Spleen (tissue), 11 donors: ENCODE measurements at regions not wholly inside any gene's neighbourhood (a gene's known extent, or its start where the extent isn't known, plus 50 kb on each side); places are given as distances from the start of the nearest gene placed in this dataset.

Experiments
- DNase-seq: peaks from one replicate; pipeline ENCODE4 v3.0.0-alpha.2; 2020
- H3K27ac ChIP-seq, 8 donors: fragments of 200-600 bp; sonication (generic) in 7 of 8; 1 replicate in 4 of 8; 2 replicates in 4 of 8; pipeline versions ENCODE4 v1.5.0 to v1.8.0; 2016 to 2021; ENCODE audit warnings: inconsistent platforms in 4 of 8, mild to moderate bottlenecking in 4 of 8, moderate library complexity in 1 of 8
- H3K27me3 ChIP-seq, 7 donors: fragments of 200-600 bp; sonication (generic) in 6 of 7; replicated peaks in 1 of 7; 1 replicate in 4 of 7; 2 replicates in 3 of 7; pipeline versions ENCODE4 v1.5.0 to v1.8.0; 2016 to 2021; ENCODE audit warnings: inconsistent platforms in 3 of 7, mild to moderate bottlenecking in 1 of 7
- H3K36me3 ChIP-seq, 6 donors: fragments of 200-600 bp; sonication (generic) in 5 of 6; 1 replicate in 4 of 6; 2 replicates in 2 of 6; pipeline versions ENCODE4 v1.5.0 to v1.8.0; 2016 to 2021; ENCODE audit warnings: inconsistent platforms in 2 of 6
- H3K4me1 ChIP-seq, 6 donors: fragments of 200-600 bp; sonication (generic) in 5 of 6; 1 replicate in 3 of 6; 2 replicates in 3 of 6; pipeline versions ENCODE4 v1.5.0 to v1.8.0; 2016 to 2021; ENCODE audit warnings: inconsistent platforms in 3 of 6
- H3K4me3 ChIP-seq, 8 donors: fragments of 200-600 bp; sonication (generic) in 7 of 8; 1 replicate in 4 of 8; 2 replicates in 4 of 8; pipeline versions ENCODE4 v1.5.0 to v1.8.0; 2016 to 2021; ENCODE audit warnings: inconsistent platforms in 4 of 8, mild to moderate bottlenecking in 4 of 8, moderate library complexity in 2 of 8
- H3K9me3 ChIP-seq, 8 donors: fragments of 200-600 bp; sonication (generic) in 7 of 8; 1 replicate in 4 of 8; 2 replicates in 4 of 8; pipeline versions ENCODE4 v1.5.0 to v1.8.0; 2016 to 2021; ENCODE audit warnings: inconsistent platforms in 4 of 8
- POLR2A ChIP-seq, 3 donors: fragments of 450-650 bp; IDR thresholded peaks; one replicate each; pipeline ENCODE4 v1.5.1; 2017; ENCODE audit warnings: antibody characterized with exemption in 3 of 3, mild to moderate bottlenecking in 1 of 3
- POLR2AphosphoS5 ChIP-seq, 3 donors: sonication (generic); formaldehyde crosslinking; IDR thresholded peaks; one replicate each; pipeline ENCODE4 v1.5.1; 2017; ENCODE audit warnings: antibody characterized with exemption in 3 of 3
- WGBS, 5 donors: extraction: QIAGEN DNeasy Blood & Tissue Kit in 3 of 5; methylation state at CpG; one replicate each; pipeline versions ENCODE4 v1.1.5 to v1.1.7; 2013 to 2018; 5-methylcytosine and 5-hydroxymethylcytosine counted together
- intact Hi-C: fragments of 100-400 bp; cut with DNase I; formaldehyde crosslinking; loops from one replicate; pipeline ENCODE4 v1.15.0; 2023; ENCODE audit warnings: low total_unique reads
- TF ChIP-seq, protein P1 (sequence below), 11 experiments: fragments of 200-600 bp in 7 of 11; fragments of 450-650 bp in 4 of 11; sonication (generic) in 4 of 11; IDR thresholded peaks in 8 of 11; conservative IDR thresholded peaks in 3 of 11; 1 replicate in 7 of 11; 2 replicates in 4 of 11; pipeline versions ENCODE4 v1.4.0 to v1.8.0; 2016 to 2021; ENCODE audit warnings: antibody characterized with exemption in 11 of 11, inconsistent platforms in 4 of 11, mild to moderate bottlenecking in 1 of 11
- donor health status: healthy with polysubstance abuse.
- donor health status: DM: no; HTN: no; CAD: no; lungs with moderate emphysema.
- donor health status: DM: no; HTN: no; CAD: no.
- donor health status: Bipolar disorder and iron deficiency.
- donor health status: healthy.
- donor health status: DM: no; HTN: no; CAD: no.
- donor health status: DM: yes; HTN: yes; CAD: no.

DNA sequence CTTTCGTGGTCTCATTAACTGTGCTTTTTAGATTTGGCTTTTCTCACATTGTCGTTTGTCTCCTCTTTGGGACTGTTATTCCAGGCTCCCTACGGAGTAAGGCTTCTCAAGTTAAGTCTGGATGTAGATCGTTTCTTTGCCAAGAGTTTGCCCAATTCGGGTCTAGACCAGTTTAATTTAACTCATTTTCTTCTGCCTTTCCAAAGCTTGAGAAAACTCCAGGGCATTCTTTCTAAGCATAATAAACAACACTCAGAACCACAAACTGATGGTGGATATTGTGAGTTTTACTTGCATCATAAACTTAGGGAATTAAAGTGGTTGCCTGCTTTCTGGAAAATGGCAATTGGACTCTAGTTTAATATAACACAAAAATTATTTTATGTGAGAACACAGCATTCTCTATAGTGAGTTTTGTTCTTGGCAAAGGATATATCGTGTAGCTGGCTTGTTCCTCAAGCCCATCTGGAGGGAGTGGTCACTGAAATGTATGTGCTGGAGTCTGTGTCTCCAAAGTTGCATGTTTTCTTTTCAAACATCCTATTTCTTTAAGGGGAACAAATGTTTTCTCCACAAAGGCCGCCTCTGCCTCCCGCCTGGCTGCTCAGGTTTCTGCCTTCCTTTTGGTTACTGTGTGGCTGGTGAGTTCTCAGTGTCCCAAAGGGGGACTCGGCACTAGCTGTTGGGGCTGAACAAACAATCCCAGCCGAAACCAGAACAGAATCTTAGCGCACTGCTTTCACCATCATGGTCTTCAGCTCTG, 211.3 kb upstream of the FBN2 start:
- H3K9me3 ChIP-seq = no peaks in the 10 kb centered on the region
- WGBS, 5 donors = 59 to 78% (median 68%) methylated on average over 11 of the region's 11 CpGs
- no peaks in the 10 kb centered on the region for H3K36me3 ChIP-seq
- no peak overlapping the region for H3K27ac ChIP-seq
- no peaks in the 10 kb centered on the region for H3K4me1 ChIP-seq
- no peak for DNase-seq
- TF ChIP-seq POLR2AphosphoS5 (IDR thresholded peaks at IDR 0.05) = no peak
- TF ChIP-seq POLR2A (IDR thresholded peaks at IDR 0.05) = no peak
- TF ChIP-seq, protein P1, sequence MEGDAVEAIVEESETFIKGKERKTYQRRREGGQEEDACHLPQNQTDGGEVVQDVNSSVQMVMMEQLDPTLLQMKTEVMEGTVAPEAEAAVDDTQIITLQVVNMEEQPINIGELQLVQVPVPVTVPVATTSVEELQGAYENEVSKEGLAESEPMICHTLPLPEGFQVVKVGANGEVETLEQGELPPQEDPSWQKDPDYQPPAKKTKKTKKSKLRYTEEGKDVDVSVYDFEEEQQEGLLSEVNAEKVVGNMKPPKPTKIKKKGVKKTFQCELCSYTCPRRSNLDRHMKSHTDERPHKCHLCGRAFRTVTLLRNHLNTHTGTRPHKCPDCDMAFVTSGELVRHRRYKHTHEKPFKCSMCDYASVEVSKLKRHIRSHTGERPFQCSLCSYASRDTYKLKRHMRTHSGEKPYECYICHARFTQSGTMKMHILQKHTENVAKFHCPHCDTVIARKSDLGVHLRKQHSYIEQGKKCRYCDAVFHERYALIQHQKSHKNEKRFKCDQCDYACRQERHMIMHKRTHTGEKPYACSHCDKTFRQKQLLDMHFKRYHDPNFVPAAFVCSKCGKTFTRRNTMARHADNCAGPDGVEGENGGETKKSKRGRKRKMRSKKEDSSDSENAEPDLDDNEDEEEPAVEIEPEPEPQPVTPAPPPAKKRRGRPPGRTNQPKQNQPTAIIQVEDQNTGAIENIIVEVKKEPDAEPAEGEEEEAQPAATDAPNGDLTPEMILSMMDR (IDR thresholded peaks at IDR 0.05 in 8 of 11, conservative IDR thresholded peaks at IDR 0.05 in 3 of 11) = no peak
- no peak overlapping the region for H3K4me3 ChIP-seq
- H3K27me3 ChIP-seq = no peaks in the 10 kb centered on the region
- intact Hi-C loops = no loop called here

DNA sequence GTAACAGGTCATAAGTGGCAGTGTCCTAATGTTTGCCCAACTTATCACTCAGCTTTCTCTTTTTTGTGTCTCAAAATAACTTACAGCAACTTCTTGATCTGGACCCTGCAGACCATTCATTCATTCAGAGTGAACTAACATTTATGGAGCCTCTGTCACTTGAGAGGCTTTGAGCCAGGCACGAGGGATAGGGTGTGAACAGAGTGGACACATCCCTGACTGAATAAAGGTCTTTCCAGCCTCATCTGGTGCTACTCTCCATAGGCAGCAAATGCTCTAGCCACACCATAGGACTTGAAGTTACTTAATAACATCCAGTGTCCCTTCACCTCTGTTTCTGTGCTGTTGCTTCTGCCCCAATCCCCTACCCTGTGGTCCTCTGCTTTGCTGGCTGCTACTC, 212.1 kb upstream of the FBN2 start:
- intact Hi-C loops = no loop called here
- TF ChIP-seq, protein P1 (IDR thresholded peaks at IDR 0.05 in 8 of 11, conservative IDR thresholded peaks at IDR 0.05 in 3 of 11) = no peak
- no peak for TF ChIP-seq POLR2A (IDR thresholded peaks at IDR 0.05)
- TF ChIP-seq POLR2AphosphoS5 (IDR thresholded peaks at IDR 0.05) = no peak

DNA sequence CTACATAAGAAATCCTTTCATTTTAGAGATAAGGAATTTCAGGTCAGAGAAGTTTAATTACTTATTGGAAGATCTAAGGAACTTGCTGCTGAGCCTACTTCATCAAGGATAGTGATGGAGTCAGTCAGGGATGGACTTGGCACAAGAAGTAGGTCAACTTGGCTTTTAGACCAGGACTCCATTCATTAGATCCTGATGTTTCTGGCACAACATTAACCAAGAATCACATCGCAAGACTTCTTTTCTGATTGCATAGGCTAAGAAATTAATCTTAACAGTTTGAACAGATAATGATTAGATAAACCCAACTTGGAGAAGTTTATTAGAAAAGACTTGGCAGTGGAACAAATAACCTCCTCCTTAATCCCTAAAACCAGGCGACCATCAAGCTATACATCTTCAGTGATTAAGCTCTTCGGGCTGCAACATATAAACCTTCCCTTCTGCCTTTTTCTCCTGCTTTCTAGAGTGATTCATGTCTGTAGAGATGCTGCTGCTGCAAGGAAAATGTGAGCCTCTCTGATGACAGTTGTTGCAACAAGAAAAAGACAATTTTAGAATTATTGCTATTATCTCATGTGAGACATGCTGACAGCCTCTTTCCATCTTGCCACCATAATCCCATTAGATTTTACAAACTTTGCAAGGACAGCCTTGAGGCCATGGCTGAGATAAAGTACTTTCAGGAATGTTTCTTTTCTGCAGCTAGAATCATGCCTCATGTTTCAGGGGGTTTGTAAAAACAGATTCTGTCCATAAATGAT, 207.9 kb upstream of the SLC27A6 start:
- DNase-seq = no peak
- H3K36me3 ChIP-seq = no peaks in the 10 kb centered on the region
- intact Hi-C loops = no loop called here
- peaks cover 0 to 7% (median 0%) of the 10 kb centered on the region in 8 donors for H3K9me3 ChIP-seq
- no peak overlapping the region for H3K4me3 ChIP-seq
- no peaks in the 10 kb centered on the region for H3K27me3 ChIP-seq
- TF ChIP-seq, protein P1 (IDR thresholded peaks at IDR 0.05 in 8 of 11, conservative IDR thresholded peaks at IDR 0.05 in 3 of 11) = no peak
- no peak for TF ChIP-seq POLR2AphosphoS5 (IDR thresholded peaks at IDR 0.05)
- H3K27ac ChIP-seq = no peak overlapping the region
- 72 to 87% (median 75%) methylated on average over 3 of the region's 3 CpGs for WGBS, 5 donors
- H3K4me1 ChIP-seq = no peaks in the 10 kb centered on the region

More for the DNA sequence above, 212.1 kb upstream of the FBN2 start:
- no peaks in the 10 kb centered on the region for H3K9me3 ChIP-seq
- no peak overlapping the region for H3K27ac ChIP-seq
- no peak overlapping the region for H3K4me3 ChIP-seq
- WGBS, 5 donors = 55 to 83% (median 76%) methylated on average over 1 of the region's 1 CpG
- no peak for DNase-seq
- no peaks in the 10 kb centered on the region for H3K36me3 ChIP-seq
- no peaks in the 10 kb centered on the region for H3K4me1 ChIP-seq
- no peaks in the 10 kb centered on the region for H3K27me3 ChIP-seq

DNA sequence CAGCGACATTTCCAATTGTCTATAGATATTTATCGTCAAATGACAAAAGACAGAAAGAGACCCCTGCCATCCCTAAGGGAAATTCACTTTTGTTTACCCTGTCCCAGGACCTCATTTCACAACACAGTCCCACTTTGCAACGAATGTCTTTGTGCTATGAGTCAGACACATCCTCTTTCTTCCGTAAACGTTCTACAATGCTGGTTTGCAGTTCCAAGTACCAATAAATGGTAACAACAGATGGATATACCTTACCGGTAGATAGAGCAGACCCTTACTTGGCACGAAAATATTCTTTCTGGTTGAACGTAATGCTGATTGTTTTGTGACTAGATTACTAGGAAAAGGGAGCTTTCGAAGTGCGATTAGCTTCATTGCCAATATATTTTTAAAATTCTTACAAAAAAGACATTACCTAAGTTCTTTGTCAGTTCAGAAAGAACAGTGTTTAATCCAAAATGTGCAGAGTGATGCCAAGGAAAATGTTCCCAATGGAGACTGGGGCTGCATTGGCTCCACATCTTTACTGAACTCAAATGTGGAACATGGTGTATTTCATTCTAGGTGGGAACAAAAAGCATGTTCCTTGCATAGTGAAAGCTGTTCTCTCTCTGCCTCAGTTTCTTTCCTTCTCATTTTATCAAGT, 202.5 kb upstream of the SLC27A6 start:
- Histone ChIP-seq H3K4me1 (no peaks in the 10 kb centered on the region), H3K36me3 (no peaks in the 10 kb centered on the region), H3K4me3 (no peak overlapping the region), H3K27ac (no peak overlapping the region), H3K27me3 (no peaks in the 10 kb centered on the region), H3K9me3 (peaks cover 0 to 7% (median 0%) of the 10 kb centered on the region in 8 donors)
- DNase-seq = no peak
- TF ChIP-seq, protein P1 (IDR thresholded peaks at IDR 0.05 in 8 of 11, conservative IDR thresholded peaks at IDR 0.05 in 3 of 11) = no peak
- 82 to 92% (median 84%) methylated on average over 10 of the region's 10 CpGs for WGBS, 5 donors
- intact Hi-C loops = no loop called here
